Right hindlimb (tissue), 1 donor: ENCODE measurements at regions not wholly inside any gene's neighbourhood (a gene's known extent, or its start where the extent isn't known, plus 50 kb on each side); places are given as distances from the start of the nearest gene placed in this dataset.
"Not testable (repeated sequence)": the region's sequence is repeated elsewhere in the genome, so short reads cannot be mapped to it uniquely, and the experiment has no call there.

ENCODE experiments used
- DNase-seq: peaks from one replicate; pipeline ENCODE4 v3.0.0-alpha.2; 2018

DNA sequence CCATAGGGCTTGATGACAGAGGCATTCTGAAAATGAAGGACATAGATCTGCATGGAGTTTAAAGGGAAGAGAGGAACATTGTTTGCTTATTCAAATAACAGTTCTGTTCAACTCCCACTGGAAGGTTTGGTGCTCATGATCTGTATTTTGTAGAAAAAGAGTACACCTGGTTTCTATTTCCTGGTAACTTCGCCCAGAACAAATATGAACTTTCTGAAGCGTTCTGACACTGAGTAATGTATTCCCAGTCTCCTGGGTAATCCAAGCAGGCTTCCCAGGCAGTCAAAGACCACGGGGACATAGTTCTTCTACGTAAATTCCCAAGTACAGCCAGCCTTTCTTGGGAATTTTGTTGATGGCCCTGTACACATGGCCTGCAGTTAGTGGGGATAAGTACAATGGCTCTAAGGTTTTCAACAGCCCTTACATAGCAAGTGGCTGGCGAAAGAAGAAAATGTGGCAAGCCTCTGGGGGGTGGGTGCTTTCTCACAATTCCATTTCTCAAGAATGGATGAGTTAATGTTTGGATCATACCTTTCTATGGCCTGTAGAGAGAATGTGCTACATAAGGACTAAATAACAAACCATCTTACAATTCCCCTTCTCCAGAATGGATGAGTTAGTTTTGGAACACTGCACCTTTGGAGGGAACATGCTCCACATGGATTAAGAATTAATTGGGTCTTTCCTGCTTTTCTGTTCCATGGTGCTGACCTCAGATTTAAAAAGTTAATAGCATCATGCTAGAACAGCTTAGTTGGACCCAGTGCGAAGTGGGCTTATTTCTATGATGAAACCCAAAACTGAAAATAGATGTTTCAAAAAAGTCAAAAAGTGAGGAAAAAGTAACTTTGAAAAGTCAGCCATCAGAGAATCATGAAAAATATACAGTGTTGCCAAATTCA lies 52.7 kb downstream of the COL6A6 start:
- peak; percentile 66 for DNase-seq

DNA sequence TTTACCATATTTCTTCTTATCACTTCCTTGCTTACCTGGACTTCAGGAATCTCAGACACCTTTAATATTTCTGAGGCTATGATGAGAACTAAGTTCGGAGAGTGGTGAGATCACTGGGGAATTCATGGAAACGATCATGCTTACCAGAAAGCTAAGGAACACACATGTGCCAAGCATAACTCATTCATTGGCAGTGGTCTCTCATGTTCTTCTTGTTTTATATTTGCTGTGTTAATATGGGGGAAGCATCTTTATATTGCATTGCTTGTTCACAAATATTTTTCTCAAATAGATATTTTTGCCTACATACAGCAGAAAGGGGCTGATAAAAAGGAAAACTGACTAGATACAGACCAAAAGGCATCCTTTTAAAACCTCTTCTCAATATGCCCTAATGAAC lies 55.8 kb downstream of the COL6A6 start:
- no peak for DNase-seq

GRCh38 chr3:130576375-130577266 lies 59.6 kb downstream of the COL6A6 start:
- DNase-seq = no peak

- no peak for DNase-seq
Measured at GRCh38 chr3:130582457-130583153, 65.6 kb downstream of the COL6A6 start.

DNA sequence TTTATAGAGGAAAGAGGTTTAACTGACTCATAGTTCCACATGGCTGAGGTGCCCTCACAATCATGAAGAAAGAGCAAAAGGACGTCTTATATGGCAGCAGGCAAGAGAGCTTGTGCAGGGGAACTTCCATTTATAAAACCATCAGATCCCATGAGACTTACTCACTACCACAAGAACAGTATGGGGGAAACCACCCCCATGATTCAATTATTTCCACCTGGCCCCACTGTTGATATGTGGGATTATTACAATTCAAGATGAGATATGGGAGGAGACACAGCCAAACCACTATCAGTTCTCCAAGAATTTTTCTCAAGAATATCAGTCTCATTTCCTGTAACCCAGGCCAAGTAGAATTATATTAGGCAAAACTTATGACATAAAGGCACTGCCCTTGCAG lies 77.8 kb downstream of the COL6A6 start:
- not testable (repeated sequence) for DNase-seq

GRCh38 chr3:130596484-130596883 lies 79.5 kb downstream of the COL6A6 start:
- DNase-seq = no peak

- DNase-seq = peak; percentile 35
Measured at GRCh38 chr3:130601442-130601971, 84.5 kb downstream of the COL6A6 start.

DNA sequence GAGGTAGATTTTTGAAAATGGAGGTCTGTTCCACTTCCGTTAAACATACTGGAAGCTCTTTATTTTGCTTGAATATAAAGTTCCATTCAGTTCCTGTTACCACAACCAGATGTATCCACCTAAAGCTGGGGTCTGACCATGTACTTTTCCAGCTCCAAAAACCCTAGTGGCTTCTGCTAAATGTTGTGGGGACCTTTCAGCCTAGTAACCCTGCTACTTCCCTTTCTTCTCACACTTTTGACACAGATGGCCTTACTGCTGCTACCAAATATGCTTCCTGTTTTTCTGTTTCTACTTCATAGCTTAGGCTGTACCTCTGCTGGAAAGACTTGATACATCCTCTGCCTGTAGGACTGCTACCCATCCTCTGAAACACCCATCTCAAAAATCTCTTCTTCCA lies 87.8 kb downstream of the COL6A6 start:
- no peak for DNase-seq

DNA sequence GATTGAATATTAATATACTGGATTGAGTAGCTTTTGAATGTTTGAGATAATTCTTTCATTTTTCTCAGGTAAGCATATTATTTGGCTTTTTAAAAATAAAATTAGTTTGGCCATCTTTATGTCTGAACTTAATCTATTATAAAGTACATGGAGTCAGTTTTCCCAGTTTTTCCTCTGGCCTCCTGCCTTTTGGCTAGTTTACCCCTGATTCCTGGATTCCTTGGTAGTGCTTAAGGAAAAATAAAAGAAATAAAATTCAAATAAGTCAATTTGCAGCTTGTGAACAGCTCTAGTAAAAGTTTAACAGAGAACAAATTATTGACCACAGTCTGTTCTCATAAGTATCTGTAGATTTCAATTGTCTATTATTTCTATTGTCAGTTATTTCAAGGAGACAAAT lies 89.4 kb downstream of the COL6A6 start:
- no peak for DNase-seq

GRCh38 chr3:130607553-130608154 lies 90.7 kb downstream of the COL6A6 start:
- DNase-seq = no peak

DNA sequence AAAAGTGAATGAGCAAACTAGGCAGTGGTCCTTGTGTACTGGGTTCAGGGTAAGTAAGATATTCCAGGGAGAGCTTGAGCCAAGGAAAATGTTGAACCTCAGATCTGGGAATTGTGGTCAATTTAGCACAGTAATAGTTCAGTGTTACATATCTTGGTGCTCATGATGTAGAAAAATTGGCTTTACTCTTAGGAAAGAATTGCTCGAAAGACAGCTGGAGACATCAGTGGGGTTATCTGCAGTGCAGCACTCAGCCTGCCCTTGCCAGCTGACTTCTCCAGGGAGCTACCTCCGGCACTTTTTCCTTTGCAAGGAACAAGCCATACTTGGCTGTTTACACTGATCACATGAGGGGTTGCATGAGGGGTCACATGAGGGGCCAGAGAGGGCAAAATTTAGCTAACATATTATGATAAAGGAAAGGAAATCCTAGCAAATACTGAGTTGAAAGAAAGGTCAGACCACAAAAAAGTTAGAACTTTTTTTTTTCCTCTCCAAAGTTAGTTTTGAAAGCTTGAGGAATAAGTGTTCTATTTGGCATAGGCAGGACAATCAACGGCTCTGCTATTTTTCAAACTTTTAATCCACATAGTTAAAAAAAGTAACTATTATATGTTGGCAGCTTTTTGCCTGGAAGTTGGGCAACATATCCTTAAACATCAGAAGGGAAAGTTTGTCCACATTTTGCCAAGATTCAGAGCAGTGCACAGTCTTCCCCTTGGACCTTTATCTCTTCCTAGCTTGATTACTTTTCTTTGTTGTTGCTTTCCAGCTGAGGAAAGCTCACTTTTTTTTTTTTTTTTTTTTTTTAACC lies 92.4 kb downstream of the COL6A6 start:
- DNase-seq = peak; percentile 93

- no peak for DNase-seq
Measured at GRCh38 chr3:130619196-130619595, 102.2 kb downstream of the COL6A6 start.

GRCh38 chr3:130621824-130622223 lies 104.8 kb downstream of the COL6A6 start:
- peak; percentile 57 for DNase-seq

- DNase-seq = peak; percentile 69
Measured at GRCh38 chr3:130626049-130626448, 109.1 kb downstream of the COL6A6 start.

- no peak for DNase-seq
Measured at GRCh38 chr3:130627143-130627855, 110.3 kb downstream of the COL6A6 start.

DNA sequence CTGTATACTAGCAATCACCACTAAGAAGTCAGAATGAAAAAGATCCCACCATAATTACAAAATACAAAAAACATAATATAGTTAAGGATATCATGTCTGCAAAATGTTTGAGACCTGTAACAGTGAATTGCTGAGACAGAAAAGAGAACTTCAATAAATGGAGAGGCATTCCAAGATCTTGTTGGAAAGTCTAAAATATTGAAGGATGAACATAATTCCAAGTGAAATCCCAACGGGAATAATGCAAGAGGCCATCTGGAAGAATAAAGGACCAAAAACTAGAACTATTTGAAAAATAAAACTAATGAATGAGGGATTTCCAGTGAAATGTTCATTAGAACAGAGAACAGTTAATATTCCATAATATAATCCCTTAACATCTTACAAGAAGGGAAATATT lies 110.9 kb downstream of the COL6A6 start:
- DNase-seq = no peak
